GM19395 (cell line): ENCODE measurements at regions not wholly inside any gene's neighbourhood (a gene's known extent, or its start where the extent isn't known, plus 50 kb on each side); places are given as distances from the start of the nearest gene placed in this dataset.

Experiments
- ATAC-seq: cut with Tn5 transposase; IDR thresholded peaks from one replicate; pipeline ENCODE4 v1.9.1; 2021; ENCODE audit warnings: mild to moderate bottlenecking, moderate library complexity; ENCODE audit not compliant: unreplicated experiment

- no peak for ATAC-seq
Measured at GRCh38 chr10:111435871-111436270, 359.0 kb downstream of the ADRA2A start.

DNA sequence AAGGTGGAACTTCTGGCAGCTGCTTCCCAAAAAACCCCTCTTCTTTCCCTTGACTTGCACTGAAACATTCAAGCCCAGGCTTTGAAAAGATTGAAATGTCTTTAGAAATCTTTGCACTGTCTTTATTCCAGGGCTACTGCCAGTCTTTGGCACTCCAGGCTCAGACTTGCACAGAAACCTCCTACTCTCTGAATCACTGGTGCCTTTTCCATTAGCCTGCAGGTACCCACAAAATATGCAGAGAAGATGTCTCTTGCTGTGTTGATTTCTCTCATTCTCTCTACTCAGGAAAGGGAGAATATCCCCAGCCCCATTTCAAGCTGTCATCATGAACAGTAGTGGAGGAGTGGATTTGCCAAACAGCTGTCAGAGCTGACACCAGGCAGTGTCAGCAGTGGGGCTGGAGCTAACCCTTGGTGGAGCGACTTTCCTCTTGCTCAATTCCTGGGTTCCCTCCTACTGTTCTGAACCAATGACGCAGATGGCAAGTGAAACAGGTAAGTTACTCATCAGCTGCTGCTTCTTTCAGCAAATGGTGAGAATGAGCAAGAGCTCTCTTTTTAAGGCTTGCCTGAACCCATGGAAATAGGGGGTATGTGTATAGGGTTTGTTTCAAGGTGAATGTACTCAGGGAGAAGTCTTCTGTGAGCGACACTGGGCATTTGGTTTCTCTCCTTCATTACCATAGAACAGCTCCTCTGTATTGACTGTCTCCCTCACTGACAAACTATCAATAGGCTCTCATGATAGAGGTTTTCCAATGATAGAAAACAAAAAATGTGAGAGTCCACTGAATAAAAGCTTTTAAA lies 362.4 kb downstream of the ADRA2A start:
- ATAC-seq: no peak

DNA sequence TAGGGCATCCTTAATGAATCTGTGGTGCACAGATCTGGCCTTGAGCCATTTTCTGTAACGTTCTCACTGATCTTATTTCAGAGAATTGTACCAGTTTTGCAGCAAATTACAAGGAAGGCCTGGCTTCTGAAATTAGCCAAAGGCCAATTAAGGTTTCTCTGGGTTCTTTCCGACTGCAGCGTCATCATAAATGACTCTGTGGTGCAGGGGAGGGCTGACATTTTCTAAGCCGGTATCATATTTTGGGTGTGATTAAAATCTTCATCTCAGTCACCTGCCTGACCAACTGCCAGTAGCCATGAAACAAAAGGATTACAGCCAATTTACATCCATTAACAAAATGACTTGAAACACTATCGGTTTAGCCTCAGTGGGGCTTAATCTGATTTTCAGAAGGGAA lies 363.7 kb downstream of the ADRA2A start:
- ATAC-seq: no peak

- no peak for ATAC-seq
Measured at GRCh38 chr10:111445667-111446066, 368.8 kb downstream of the ADRA2A start.

DNA sequence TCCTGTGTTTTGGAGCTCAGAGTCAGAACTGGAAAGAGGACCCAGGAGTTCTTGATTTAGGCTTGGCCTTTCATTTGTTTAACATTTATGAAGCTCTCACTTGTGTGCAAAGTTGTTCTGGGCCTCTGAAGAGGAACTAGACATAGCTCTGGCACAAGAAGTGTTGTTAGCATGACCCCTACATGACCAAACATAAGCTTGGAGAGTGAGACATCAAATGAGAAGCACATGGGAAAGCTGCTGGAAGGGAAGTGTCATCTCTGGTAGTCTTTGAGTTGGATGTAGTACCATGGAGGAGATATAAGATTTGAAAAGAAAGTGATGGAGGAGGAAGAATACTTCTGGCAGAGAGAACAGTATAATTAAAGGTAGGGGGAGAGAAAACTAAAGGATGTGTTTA lies 370.1 kb downstream of the ADRA2A start:
- ATAC-seq: no peak

GRCh38 chr10:111452153-111452552 lies 375.3 kb downstream of the ADRA2A start:
- ATAC-seq: no peak

- no peak for ATAC-seq
Measured at GRCh38 chr10:111455776-111456426, 379.1 kb downstream of the ADRA2A start.

GRCh38 chr10:111458256-111458655 lies 381.4 kb downstream of the ADRA2A start:
- no peak for ATAC-seq

GRCh38 chr10:111459967-111460366 lies 383.1 kb downstream of the ADRA2A start:
- no peak for ATAC-seq

GRCh38 chr10:111472445-111472844 lies 395.6 kb downstream of the ADRA2A start:
- no peak for ATAC-seq

- no peak for ATAC-seq
Measured at GRCh38 chr10:111473361-111473760, 396.5 kb downstream of the ADRA2A start.

DNA sequence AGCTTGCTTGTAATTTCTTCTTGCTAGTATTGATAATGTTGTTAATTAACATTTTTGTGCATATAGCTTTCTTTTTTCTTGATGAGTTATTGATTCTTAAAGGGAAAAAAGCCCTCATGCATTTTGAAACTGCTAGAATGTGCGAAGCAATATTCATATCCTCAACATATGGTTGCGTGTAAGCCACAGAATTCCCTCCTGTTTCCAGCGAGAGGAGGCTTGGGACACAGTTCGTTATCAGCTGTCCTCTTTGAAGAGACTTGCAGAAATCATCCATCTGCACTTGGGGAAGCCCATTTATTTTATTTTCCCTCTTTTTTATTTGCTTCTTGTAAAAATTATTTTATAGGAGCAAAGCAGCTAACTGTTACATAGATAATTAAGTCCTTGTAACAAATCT lies 398.0 kb downstream of the ADRA2A start:
- ATAC-seq: no peak

DNA sequence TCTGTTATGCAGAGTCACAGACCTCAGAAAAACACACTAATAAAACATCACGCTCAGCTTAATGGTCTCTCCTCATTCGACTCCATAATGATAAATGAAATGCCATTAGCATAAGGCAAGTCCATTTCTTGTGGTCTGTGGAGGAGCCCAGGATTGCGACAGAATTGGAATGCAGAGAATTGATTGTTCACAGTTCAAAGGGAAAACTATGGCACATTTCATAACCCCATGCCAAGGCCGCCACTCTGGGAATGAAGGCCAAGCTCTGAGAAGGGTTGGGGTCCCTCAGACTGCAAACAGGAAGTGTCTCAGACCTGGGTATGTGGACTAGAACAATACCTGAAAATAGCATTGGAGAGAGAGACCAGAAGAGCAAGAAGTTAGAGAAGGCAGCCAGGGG lies 398.9 kb downstream of the ADRA2A start:
- ATAC-seq: no peak

- no peak for ATAC-seq
Measured at GRCh38 chr10:111478651-111479050, 401.8 kb downstream of the ADRA2A start.

DNA sequence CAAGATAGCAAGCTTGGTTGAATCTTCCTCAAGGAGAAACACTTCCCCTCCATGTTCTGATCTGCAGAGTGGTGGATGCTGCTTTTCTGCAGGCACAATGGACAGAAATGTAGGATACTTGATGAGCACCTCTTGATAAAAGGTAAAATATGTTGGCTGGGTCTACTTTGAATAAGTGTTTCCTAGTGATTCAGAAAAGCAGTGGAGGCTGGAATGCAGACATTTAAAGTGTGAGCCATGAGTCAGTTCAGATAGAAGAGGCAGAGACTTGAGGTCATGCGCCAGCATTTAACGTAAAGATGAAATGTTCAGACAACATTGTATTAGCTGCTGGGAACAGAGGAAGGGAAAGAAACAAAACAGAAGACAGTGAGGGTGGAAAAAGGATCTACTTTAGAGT lies 403.1 kb downstream of the ADRA2A start:
- ATAC-seq: no peak

DNA sequence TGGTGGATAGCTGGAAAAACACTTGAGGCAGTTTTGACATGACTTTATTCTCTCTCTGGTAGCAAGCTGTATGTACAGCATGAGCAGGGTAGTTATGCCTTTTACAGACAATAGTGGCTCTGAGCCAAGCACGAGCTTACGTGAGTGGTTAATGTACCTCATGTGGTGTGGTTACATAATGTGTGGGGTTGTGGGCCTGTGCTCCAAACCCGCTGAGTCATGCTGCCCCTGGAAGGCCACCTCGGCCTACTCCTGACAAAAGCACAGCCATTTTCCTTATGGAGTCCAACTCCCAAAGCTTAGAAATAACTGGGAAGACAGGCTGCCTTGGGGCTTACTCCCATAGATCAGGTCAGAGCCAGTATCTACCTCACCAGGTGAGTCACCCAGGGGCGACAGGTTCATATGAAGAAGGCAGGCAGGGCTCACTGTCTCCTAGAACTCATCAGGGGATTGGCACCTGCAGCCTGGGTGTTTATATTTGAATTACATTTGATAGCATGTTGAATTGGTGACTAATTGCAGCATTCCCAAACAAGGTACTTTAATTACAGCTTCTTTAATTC lies 404.5 kb downstream of the ADRA2A start:
- no peak for ATAC-seq

DNA sequence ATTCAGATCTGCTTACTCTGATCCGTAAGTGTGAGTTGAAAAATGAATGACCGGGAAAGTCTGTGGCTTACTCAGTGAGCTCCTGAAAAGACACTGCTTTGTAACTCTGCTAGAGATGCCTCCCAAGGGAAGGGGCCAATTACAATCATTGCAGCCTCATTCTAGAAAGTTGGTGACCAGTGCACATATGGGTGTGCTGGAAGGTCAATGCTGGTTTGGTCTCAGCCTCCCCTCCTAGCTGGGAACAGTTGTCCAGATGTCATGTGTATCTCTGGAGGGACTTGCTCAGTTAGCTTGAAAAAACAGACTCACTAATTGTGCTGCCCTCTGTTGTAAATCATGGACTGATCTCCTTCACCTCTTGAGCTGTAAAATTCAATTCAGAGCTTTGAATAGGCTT lies 405.0 kb downstream of the ADRA2A start:
- no peak for ATAC-seq

- ATAC-seq: no peak
Measured at GRCh38 chr10:111482621-111483216, 405.9 kb downstream of the ADRA2A start.

DNA sequence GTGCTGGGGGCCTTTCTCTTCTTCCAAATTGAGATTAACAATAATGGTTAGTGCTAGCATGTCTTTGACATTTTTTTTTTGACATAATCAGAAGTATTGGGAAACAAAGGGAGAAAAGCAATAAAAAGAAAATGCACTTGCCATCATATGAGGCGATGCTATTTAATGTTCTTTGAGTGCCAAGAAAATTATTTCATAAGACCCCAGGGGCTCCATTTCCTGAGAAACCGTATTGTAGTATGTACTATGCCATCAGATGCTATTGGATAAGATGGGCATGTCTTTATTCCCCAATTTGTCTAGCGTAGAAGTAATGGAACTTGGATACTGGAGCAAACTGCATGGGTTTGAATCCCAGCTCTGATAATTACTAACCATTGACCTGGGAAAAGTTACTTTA lies 408.9 kb downstream of the ADRA2A start:
- no peak for ATAC-seq

DNA sequence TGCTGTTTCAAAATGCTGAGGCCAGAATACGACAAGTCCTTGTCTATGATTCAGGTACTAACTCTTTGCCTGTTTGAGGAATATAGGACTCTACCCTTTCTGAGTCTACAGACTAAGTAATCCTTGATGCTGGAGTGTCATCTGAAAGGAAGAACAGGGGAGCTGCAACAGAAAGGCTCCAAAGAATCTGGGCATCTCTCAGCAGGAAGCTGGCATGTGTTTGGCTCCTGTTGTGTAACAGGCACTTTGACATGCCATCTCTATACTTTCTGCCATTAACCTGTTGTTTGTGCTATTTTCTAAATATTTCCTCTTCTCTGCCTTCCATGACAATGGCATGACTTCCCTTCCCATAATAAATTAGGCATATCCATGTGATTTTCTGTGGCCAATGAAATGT lies 409.5 kb downstream of the ADRA2A start:
- ATAC-seq: no peak

DNA sequence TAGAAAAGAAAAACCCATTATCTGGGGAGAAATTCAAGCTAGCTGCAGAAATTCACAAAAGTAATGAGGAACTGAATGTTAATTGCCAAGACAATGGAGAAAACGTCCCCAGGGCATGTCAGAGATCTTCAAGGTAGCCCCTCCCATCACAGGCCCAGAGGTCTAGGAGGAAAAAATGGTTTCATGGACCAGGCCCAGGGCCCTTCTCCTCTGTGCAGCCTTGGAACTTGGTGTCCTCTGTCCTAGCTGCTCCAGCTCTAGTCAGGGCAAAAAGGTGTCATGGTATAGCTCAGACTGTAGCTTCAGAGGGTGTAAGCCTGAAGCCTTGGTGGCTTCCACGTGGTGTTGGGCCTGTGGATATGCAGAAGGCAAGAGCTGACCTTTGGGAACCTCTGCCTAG lies 411.8 kb downstream of the ADRA2A start:
- ATAC-seq: no peak

DNA sequence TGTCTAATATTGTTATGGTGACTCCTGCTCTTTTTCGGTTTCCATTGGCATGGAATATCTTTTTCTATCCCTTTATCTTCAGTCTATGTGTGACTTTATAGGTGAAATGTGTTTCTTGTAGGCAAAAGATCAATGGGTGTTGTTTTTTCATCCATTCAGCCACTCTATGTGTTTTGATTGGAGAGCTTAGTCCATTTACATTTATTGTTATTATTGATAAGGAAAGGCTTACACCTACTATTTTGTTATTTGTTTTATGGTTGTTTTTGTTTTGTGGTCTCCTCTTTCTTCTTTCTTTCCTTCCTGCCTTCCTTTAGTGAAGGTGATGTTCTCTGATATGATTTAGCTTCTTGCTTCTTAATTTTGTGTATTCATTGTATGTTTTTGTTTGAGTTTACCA lies 414.3 kb downstream of the ADRA2A start:
- ATAC-seq: no peak
